ENCODE measurements at regions not wholly inside any gene's neighbourhood (a gene's known extent, or its start where the extent isn't known, plus 50 kb on each side); places are given as distances from the start of the nearest gene placed in this dataset.
"Not testable (repeated sequence)": the region's sequence is repeated elsewhere in the genome, so short reads cannot be mapped to it uniquely, and the experiment has no call there.

DNA sequence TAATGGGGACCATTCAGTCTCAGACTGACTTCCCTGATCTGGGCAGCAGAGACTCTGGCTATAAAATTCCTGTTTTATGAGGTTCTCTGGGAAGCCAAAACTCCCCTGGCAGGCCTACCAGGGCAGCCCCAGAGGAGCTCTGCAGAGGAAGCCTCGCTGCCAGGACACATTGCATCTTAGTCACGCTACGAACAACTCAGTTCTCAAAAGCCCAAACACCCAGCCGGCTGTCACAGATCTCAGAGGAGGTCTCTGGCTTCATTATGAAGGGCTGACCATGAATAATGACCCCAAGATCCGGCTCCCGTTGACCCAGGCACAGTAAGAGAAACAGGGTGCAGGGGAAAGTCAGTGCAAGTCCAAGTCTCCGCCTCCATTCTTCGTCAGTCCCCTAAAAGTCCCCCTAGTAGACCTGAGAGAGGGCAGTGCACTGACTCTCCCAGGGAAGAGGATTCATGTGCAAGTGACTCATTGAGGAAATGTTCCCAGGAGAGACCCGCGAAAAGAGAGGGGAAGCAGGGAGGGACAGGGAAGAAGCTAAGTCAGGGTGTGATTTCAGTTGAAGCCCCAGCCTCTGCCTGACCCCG is 212.3 kb downstream of the CYP26B1 start:
- DNase-seq: no peak

DNA sequence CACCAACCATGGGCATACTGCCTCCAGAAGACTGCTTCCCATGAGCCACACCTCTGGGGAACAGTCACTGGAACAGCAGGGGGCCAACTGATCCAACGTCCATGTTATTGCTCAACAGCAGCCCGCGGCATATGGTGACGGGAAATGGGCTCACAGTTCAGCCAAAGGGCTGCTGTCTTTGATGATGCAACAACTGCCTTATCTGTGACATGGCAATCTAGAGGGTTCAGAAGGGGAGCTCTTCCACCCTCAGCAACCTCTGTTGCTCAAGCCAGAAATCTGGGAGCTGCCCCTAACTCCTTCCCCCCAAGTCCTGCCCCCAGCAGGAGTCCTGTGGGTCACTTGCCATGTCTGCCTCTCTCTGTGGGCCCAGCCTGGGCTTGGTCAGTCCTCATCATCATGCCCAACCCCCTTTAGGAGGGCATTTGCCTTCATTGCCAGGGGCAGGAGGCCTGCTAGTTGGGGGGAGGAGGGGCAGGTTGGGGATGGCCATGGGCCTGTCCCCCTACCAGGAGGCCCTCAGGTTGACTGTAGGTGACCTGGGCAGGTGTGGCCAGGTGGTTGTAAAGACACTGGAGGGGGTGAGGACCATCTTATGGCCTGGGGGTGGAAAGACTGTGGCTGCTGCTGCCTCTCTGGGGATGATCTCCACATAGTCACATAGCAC is 212.9 kb downstream of the CYP26B1 start:
- DNase-seq: peak; percentile 21

DNA sequence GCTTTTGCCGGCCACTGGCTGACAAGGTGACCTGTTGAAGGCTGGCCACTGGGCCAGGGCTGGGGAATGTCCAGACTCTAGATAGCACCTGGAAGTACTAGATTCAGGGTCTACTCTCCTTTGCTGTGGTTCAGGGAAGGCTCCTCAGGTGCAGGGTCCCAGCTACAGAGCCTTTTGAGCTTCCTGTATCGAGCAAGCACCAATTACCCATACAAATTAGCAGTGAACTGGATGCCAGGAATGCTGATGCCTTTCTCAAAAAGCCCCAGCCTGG is 213.4 kb downstream of the CYP26B1 start:
- no peak for DNase-seq

DNA sequence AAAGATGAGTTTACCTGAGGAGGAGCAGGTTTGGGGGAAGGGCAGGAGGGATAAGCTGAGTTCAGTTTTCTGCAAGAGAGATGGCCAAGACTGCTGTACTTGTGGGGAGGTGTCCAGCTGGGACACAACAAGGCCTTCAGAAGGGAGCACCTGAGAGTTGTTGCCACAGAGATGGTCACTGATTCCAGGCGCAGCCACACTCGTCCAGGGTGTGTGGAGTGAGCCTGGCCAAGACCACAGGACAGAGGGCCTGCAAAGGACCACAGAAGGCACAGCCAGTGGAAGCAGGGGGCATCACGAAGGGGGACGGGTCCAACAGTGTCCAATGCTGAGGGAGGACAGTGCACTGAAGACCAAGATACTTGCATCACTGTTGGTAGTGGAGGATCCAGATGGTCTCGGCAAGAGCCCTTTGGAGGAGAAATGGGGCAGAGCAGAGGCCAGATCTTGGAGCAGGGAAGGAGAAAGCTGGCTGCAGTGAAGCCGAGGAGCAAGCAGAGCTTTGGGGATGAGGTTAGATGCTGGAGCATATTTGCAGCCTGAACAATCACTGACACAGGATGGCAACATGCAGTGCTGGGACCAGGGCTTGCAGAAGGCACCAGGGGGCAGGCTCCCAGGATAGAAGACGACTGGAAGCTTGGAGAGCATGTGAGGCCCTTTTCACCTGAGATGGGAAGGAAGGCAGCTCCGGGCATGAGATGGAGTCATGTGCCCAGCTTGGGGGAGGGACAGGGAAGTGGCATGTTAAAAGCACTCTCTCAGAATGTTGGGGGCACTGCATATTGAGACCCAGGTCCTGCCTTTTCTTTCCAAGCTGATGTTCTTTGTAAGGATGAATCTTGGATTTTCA is 214.0 kb downstream of the CYP26B1 start:
- no peak for DNase-seq

DNA sequence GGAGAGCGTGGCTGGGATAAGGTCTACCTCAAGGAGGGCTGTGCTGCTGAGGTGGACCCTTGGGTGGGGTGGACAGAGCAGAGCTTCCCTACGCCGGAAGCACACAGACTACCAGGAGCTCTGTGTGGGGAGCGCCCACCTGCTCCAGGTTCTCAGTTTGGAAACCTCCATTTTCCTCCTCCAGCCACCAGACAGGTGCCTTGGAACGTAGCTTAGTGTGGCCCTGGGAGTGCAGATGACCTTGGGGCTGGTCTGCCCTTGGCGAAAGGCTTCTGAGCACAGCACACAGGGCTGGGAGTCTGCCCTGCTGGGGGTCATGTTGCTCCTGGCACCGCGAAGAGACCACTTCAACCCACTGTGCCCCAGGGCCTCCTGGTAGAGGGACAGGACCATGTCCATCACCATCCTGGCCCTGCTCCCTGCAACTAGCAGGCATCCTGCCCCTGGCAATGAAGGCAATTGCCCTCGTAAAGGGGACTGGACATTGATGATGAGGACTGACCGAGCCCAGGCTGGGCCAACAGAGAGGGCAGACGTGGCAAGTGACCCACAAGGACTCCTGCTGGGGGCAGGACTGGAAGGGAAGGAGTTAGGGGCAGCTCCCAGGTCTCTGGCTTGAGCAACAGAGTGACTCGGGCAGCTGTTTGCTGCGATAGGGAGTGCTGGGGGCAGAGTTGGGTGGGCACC is 214.7 kb downstream of the CYP26B1 start:
- DNase-seq: no peak

DNA sequence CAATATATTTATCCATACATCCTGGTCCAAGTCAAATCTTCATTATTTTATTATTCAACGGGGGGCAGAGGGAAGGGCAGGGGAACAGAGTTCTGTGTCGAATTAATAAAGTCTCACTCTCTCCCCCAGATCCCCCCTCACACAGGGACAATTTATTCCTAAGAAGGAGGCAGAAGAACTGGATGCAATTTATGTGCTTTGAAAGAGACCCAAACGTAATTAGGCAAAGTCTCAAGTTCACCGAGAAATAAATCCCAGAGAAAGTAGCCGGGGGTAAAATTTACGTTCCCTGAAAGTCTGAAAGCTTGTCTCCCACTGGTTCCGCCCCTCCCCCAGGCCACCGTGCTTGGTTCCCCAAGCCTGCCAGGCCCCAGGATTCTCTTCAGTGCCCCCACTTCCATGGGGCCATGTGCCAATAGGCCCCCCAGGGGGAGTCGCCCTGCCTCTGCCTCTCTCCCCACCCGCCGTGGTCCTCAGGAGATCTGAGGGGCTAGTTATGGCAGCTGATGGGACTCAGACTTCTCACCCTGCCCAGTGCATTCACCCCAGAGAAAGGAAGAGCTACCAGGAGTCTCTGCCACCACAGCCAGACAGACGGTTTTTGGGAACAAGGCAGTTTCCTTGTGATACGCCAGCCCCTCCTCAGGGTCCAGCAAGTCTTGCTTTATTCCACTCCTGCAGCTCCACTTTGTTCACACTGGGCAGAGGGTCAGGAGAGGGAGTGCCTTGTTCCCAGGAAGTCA is 215.5 kb downstream of the CYP26B1 start:
- no peak for DNase-seq

DNA sequence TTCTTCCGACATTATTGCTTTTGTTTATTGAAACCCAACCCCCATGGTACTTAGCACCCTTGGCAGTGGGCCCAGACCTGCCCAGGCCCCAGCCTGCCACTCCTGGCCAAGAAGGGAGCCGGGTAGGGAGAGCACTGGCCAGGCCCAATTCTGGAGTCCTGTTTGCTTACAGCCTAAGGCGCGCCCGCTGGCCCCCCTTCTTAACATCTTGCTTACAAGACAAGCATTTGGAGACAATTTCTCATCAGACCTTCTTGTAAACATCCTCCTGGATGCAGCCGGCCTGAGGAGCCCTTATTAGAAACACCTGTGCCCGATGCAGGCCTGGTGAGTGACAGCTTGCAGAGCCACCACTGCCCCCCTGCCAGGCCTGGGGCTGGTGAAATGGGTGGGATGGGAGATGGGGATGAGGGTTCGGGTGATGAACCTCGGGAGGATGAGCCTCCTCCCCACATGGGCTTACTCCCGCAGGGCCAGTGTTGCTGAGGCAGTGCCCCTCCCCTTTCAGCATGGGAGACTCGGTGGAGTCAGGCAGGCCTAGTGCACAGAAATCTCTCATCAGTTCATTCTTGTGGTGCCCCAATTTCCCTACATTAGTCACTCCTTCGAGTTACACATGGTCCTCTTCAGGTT is 217.5 kb downstream of the CYP26B1 start:
- no peak for DNase-seq

DNA sequence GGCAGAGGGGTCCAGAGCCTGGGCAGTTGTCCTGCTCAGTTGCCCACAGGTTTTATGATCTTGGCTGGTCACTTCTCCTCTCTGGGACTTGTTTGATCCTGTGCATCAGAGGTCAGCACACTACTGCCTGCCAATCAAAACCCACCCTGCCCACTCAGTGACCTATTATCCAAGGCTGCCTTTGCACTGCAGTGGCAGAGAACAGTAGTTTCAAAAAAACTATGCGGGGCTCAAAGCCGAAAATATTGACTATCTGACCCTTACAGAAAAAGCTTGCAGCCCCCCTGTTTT is 218.2 kb downstream of the CYP26B1 start:
- no peak for DNase-seq

DNA sequence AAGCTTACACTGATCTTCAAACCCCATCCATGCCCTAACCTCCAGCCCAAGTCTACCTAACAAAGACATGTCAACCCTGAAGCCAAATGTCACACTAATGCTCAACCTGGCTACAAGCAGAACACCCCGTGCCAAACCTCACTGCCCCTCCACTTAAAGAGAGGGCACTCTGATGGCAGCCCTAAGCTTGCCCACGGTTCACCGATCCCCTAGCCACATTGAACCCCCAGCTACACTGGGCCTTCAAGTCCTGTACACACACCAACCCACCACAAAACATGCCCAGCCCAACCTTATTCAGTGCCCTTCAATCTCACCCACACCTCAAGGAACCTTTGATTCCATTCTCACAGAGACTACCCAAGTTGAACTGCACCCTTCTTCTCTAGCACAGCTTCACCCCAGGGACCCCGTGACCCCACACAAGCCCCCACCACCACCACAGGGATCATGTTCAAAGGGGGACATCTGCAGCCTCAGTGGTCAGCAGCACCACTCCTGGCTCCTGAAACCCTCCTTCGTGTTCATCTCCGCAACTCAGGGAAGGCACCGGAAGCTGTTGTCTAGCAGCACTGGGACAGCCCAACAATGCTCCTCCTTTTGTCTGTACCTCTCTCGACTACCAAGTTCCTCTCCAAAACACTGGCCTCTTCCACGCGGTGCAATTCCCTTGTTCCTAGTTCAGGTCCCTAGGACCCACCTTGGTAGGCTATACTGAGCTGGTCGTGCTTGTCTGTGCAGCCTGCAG is 218.8 kb downstream of the CYP26B1 start:
- no peak for DNase-seq

DNA sequence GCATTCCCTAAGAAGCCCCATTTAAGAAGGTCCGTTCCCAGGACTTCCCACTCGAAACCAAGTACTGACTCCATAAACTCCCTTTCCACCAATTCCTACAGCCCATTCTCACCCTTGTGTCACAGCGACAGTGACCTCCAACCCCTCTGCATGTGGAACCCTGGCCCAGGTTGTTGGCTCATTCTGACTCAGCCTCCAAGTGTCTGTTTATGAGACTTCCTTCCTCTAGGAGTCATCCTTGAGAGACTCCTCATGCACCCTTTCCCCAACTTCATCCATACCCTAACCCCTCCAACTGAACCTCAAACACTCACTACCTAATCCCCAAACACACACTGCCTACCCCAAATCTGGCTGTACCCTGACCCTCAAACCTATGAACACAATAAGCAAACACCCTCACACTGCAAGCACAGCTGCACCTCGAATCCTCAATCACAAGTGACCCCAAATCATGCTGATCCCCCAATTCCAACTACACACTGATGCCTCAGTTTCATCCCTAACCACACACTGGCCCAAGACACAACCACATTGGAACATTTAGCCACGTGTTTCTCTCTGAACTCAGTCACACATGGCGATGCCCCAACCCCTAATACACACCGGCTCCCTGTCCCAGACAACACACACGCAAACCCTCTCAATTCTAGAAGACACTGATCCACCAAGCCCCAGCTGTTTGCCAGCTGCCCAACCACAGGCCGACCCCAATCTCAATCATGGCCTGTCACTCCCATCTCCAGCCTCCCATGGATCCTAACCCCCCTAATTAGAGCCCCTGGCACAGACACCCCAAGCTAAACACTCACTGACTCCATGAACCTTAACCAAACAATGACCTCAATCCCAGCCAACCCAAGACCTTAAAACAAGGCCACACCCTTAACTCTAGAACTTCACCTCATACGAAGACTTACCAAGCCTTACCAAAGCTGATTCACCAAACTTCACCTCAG is 219.6 kb downstream of the CYP26B1 start:
- DNase-seq: no peak

DNA sequence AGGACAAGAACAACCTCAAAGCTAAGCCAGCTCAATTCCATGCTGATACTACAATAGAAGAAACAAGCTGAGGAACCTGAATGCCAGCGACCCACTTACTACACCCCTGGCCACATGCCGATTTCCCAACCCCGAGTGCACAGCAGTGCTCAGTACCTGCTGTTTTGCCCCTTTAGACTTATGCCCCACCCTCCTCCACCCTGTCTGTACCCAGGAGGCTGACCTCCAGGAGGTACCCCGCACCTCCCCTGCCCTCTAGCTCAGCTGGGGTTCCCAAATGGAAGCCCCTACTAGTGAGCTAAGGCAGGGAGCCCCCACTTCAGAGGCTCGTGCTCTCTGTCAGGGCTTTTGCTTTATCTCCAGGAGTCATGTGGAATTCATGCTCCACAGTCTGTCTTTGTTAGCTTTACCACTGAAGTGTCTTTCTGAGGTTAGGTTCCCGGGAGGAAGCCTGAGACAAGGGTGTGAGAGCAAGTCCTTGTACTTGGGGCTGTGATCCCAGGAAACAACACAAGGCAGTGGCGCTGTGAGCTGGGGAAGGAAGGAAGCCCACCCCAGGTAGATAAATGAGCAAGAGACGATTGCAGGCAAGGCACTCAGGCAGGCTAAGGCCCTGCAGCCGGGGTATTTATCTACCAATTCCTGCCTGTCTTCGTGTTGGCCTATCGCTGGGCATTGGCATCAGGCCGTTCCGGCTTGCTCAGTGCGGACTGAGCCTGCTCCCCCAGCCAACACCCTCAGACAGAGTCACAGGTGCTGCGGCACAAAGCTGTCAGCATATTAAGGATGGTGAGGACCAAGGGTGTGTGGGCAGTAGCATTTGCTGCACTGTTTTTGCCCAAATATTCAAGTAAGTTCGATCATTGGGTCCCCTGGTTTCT is 220.5 kb downstream of the CYP26B1 start:
- DNase-seq: no peak

DNA sequence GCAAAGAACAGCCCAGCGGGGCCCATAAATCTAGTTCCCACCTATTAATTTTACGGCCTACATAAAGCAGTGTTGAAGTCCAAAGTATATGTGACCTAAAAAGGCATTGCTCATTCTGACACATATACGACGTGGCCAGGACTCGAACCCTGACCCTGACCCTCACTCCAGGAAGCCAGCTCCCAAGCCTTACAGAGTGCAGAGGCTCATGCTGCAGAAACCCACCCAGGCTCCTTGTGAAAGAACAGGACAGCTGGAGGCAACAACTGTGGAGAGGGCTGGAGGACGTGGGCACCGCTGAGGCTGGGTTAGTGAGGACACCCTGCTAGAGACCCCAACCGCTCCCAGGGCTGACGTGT is 221.6 kb downstream of the CYP26B1 start:
- no peak for DNase-seq

DNA sequence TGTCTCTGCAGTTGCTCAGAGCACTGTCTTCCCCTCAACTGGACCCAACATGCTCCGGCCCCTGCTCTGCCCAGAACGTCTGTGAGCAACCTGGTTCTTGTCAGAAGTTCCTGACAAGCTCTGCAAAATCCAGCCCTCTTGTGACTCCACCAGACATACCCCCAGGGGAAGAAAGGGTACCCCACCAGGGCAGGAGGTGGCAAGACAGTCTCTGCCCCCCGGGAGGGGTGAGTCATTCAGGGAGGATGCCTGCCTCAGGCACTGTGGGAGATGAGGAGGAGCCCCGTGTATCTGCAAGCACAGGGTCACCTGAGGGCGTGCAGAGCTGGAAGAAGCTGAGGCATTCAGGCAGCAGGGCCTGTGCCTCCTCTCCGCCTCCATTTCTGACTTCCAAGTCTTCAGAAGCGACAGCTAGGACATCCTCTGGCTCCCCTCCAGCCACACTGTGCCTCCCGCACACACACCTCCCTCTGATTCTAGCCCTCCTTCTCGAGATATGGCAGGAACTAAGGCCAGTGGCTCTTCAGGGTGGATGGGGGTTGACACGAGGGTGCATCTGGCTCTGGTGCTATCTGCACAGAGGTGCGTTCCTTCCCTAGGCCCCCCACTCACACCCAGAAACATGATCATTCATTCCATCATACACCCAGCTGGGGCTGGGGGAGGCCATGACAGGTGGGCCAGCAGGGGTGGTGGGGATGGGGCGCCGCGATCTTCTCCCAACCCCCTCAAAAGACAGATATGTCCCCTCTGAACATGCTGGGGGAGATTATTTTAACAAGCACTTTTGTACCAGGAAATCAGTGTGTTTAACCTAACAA is 222.2 kb downstream of the CYP26B1 start:
- DNase-seq: no peak

DNA sequence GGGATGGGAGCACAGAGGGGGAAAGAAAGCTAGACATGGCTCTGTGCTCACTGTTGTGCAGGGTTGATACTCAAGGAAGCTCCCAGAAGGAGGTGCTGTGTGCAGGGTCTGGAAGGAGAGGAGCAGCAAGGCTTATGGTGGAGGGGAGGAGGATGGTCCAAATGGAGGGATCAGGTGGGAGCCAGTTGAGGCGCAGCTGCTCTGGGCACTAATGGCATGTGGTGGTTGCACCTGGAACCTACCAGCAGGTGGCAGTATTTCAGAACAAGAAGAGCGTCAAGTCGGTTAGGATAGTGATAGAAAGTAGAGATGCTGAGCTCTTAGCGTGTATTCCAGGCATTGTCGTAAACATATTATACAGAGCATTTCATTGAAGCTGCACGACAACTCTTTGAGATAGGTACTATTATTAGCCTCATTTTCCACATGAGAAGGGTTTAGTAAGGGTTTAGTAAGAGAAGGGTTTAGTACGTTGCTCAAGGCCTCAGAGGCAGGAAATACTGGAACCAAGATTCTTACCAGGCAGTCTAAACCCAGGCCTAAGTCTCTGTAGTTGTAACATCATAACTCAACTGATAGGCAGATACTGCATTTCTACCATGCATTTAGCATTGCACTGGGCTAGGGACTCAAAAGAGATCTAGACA is 223.7 kb downstream of the CYP26B1 start:
- peak; percentile 58 for DNase-seq

DNA sequence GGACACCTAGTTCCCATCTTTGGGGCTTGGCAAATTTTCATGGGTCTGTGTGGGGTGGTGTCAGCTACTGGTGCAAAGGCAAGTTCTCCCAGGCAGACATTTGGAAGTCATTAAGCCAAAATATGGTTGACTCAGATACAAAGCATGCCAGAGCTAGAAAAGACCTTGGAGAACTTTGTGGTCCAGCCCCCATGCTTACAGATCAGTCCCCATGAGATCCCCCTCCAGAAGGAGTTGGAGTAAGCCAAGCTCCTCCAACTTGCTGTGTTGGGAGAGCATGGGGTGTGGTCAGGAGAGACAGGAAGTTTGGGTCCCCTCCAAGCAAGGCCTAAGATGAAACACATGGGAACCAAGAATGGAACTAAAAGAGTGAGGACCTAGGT is 224.5 kb downstream of the CYP26B1 start:
- no peak for DNase-seq

DNA sequence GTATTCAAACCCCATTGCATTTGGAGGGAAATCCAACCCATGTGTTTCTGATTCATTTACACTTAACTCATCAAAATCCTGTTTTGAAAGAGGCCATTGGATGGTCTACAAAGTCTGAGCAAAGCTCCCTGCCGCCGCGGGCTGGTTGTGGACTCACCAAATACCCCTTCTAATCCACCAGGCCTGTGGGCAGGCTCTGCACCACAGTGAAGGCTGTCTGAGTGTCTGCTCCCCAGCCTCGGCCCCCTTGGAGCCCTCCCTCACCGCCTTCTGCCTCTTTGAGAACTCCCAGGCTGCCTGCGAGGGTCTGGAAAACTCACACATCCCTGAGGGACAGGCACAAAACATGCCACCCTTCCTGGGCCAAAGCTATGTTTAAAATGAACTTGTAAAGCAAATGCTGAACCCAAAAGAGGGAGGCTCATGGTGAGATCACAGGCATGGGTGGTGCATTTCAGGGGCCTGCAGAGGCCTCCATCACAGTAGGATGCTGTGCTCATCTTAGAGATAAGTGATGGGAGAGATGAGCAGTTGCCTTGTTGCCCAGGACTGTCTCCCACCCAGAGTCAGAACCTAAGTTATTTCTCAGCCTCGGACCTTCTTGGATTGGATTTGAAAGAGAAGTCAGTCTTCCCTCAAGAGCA is 225.0 kb downstream of the CYP26B1 start:
- no peak for DNase-seq

DNA sequence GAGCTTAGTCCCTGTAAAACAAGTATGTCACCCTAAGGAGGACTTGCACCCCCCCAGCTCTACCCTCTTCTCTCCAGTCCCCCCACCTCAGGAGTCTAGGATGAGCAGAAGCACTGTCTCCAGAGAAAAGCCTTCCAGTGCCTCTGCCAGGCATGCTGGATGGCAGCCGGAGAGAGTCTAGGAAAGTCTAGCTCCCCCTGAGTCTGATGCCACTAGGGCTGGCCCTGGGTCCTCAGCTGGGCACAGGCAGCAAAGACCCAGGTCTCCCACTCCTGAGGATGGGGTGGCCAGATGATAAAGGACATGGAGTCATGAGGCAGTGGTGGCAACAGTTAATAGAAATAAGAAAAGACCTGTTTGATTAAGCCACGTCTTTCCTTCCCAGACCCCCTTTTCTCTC is 225.6 kb downstream of the CYP26B1 start:
- DNase-seq: no peak

DNA sequence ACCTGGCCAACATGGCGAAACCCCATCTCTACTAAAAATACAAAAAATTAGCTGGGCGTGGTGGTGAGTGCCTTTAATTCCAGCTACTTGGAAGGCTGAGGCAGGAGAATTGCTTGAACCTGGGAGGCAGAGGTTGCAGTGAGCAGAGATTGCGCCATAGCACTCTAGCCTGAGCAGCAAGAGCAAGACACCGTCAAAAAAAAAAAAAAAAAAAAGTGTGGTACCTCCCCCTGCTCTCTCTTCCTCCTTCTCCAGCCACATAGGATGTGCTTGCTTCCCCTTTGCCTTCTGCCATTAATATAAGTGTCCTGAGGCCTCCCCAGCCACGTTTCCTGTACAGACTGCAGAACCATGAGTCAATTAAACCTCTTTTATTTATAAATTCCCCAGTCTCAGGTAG is 226.8 kb downstream of the CYP26B1 start:
- DNase-seq: not testable (repeated sequence)

Data from OCI-M1 (cell line).